Activated CD4-positive, alpha-beta T cell treated with anti-CD3 and anti-CD28 coated beads for 4 hours (primary cell): ENCODE measurements at regions not wholly inside any gene's neighbourhood (a gene's known extent, or its start where the extent isn't known, plus 50 kb on each side); places are given as distances from the start of the nearest gene placed in this dataset.
"Not testable (repeated sequence)": the region's sequence is repeated elsewhere in the genome, so short reads cannot be mapped to it uniquely, and the experiment has no call there.

Source experiments
- DNase-seq, 2 donors: peaks; one replicate each; pipeline ENCODE4 v3.0.0-alpha.2; 2020

DNA sequence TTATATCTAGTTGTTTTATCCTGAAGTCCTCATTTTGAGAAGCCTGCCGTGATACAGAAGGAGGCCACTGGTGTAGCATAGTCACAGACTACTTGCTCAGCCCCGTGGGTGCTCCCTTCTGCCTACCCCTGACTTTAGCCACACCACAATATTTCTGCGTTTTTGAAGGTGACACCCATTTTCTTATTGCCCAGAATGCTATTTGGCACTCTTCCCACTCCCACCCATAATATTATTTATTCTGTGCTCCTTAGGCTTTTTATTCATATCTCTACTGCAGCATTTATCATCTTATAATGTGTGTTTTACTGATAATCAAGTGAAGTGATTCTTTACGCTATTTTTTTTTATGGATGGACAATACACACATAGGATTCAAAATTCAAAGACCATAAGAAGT lies 107.3 kb downstream of the OR2B2 start:
- DNase-seq: no peak

DNA sequence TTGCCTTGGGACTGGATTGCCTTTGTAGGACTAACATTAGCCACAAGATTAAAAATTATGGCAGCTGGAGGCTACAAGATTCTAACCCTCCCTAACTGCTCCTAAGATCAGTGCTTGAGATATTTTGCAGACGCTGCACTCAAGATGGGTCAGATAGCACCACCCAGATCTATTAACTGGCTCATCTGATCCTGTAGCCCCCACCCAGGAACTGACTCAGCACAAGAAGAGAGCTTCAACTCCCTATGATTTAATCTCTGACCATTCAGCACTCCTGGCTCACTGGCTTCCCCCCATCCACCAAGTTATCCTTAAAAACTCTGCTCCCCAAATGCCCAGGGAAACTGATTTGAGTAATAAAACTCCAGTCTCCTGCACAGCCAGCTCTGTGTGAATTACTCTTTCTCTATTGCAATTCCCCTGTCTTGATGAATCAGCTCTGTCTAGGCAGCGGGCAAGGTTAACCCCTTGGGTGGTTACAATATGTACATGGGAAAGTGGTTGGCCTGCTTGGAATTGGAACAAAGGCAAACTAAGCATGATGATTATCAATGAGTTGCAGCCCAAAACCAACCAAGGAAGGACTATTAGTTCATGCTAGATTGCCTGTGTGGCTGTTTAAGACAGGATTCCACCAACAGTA lies 111.3 kb downstream of the OR2B2 start:
- DNase-seq: no peak

DNA sequence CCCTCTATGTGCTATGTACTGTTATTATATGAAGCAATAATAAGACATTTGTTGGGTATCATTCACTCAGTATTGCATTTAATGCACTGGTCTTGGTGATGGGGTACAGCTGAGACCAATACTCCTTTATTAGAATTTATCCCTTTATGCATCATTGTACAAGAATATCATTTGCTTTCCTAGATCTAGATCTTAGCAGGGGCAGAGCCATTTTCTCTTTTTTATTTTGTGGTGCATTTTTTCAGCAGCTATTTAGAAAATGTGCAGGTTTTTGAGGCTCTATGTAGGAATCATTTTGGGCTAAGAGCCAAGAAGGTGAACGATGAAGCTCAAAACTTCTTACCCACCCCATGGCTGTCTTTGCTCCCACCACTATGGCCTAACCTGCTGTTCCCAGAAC lies 114.2 kb downstream of the OR2B2 start:
- no peak for DNase-seq

DNA sequence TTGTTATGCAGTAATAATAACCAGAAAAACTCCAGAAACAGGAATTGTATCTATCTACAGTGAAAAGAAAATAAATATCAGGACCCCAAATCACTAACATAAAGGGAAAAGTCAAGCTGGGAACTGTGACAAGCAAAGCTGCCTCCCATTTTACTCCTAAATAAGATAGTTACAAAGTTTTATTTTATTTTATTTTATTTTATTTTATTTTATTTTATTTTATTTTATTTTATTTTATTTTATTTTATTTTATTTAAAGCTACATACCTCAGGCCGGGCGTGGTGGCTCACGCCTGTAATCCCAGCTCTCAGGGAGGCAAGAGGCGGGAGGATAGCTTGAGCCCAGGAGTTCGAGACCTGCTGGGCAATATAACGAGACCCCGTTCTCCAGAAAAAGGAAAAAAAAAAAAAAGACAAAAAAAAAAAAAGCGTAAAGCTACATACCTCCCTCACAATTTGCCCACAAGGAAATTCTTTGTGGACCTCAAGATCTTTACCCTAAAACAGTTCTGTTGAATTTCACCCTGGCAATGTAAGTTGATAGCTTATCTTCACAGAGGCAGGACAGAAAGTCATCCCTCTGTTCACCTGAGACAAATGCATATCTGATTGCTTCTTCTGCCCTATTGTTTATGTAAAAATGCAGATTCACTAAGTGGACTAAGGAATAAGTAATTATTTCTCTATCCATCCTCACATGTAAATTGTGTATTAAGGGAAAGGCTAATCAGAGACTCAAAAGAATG lies 115.3 kb downstream of the OR2B2 start:
- DNase-seq: not testable (repeated sequence)

DNA sequence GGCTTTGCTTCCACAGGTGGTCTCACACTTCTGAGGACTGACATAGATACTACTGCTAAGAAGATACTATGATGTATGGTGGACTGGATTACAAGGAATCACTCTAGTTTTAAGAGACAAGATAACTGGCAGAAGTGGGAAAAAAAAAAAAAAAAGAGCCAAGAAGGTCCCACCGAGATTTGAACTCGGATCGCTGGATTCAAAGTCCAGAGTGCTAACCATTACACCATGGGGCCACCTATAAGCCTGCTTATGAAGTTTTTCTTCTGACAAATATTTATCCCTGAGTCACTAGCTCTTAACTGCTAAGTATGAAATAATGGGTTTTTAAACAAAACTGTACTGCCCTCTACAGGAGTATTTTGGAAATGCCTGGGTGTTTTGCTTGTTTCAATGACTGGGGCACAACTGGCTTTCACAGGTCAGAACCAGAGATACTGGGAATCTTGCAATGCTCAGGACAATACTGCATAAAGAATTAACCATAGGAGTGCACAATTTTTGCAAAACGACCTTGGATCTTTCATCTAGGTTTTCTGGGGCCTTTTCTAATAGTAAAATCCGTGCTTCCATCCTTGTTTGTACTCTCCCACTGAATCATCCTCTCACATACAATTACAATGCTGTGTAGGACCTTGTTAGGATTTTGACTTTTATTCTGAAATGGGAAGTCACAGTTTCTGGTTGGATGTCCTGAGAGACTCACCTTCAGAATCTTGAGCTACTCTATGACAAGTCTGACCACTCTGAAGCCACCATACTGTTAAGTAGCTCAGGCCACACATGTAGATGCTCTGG lies 116.3 kb downstream of the OR2B2 start:
- DNase-seq: peak; percentile 48 to 75

DNA sequence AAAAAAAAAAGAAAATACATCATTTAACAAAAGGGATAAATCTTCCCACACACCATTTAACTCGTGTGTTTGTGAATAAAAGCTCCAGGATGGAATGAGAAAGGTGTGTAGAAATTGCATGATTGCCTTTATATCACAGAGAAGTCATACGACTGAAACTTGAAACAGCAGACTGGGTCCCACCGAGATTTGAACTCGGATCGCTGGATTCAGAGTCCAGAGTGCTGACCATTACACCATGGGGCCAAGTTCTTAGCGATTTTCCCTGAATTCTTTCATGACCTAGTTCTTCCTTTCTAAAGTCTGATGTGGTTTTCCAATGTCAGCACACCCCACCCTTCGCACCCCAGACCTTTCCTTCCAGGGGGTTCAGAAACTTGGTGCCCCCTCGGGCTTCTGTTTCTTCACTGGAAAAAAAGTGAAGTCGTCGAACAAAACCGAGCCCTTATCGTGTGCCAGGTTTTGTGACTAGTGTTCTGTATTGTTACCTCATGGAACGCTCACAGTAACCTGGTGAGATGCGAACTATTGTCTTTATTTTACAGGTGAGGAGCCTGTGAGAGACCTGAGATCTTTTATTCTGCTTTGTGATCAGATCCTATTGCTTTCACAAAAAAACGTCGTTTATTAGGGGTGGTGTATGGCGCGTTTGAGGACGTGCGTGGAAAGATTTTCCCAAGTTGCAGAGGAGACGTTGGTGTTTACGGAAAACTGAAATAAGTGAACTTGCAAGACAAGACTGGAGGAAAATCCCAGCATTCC lies 120.8 kb downstream of the OR2B2 start:
- DNase-seq: no peak

DNA sequence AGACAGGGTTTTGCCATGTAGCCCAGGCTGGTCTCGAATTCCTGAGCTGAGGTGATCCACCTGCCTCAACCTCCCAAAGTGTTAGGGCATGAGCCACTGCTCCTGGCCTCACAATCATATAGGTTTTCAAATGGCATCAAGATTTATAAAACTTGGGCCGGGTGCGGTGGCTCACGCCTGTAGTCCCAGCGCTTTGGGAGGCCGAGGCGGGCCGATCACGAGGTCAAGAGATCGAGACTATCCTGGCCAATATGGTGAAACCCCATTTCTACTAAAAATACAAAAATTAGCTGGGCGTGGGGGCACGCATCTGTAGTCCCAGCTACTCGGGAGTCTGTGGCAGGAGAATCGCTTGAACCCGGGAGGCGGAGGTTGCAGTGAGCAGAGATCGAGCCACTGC lies 123.8 kb downstream of the OR2B2 start:
- not testable (repeated sequence) for DNase-seq

DNA sequence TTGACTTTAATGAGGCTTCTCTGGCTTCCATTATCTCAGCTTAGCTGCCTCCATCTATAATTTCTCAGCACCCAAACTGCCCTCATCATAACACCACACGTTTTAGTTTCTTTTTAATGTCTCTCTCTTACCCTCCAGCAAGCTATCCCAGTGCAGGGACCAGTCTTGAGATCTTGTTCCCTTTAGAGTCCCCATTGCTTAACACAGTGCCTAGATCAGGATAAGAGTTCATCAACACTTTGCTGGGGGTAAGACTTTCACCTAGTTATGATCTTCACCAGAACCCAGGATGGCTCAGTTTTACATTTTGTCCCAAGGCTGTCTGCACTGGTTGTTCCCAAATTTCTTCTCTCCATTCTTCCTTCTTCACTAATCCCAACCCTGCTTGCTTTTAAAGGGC lies 126.1 kb downstream of the OR2B2 start:
- DNase-seq: no peak

DNA sequence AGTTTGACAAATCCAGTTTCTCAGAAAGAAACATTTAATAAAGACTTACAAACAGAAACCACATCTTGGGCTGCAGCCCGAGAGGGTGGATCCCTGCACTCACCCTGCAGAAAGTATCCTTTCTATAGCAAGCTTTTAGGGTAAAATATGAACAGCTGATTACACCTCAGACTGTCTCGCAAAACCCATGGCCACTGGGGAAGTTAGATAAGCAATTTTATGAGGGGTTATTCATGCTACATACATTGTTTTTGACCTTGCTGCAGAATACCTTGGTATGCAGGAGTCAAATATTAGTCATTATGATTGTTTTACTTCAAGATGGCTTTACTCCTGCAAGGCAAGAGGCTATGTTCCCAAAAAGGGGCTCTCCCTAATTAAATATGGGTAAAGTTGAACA lies 126.9 kb downstream of the OR2B2 start:
- no peak for DNase-seq

DNA sequence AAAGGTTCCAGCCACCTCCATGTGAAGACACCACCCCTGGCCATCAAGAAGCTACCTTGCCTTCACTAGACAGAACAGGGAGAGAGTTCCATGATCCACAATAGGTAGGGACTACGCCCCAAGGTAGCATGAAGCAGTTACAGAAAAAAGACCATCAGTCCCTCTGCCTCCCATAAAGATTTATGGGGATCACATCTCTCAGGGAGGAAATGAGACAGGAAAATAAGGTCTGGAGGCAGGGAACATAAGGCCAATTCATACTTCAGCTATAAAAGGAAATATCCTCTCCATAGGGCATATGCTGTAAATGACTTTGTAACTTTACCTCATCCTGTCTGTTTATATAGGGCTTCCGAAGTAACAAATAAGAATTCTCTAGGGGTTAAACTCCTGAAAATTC lies 129.4 kb downstream of the OR2B2 start:
- no peak for DNase-seq

DNA sequence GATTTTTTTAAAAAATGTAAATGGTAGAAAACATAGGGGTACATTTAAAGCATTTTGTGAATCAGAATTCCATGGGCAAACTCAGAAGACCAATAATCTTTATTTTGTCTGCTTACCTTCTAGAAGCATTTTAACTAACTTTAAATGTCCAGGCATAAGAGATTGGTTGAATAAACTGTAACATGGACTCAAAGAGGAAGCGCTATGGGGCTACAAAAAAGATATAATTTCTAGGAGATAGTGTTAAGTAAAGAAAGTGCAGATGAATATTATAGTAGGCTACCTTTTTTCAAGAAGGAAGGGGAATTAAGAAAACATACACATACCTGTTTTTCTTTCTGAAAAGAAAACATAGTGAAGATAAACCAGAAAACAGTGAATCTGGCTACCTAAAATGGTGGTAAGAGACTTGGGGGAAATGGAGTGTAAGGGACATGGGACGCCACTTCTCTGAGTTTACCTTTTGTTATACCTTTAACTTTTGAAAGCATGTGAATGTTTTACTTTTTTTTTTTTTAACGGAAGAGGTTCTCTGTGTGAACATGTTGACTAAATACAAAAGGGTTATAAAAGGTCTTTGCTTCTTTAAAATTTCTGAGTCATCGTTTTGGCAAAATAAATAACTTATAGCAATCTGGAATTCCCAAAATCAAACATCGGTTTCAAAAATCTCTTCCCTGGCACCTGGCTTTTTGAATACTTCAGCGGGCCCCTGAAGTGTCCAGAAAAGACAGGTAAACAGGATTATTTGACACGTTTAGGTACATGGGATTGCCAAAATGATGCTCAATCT lies 133.4 kb downstream of the OR2B2 start:
- DNase-seq: no peak

DNA sequence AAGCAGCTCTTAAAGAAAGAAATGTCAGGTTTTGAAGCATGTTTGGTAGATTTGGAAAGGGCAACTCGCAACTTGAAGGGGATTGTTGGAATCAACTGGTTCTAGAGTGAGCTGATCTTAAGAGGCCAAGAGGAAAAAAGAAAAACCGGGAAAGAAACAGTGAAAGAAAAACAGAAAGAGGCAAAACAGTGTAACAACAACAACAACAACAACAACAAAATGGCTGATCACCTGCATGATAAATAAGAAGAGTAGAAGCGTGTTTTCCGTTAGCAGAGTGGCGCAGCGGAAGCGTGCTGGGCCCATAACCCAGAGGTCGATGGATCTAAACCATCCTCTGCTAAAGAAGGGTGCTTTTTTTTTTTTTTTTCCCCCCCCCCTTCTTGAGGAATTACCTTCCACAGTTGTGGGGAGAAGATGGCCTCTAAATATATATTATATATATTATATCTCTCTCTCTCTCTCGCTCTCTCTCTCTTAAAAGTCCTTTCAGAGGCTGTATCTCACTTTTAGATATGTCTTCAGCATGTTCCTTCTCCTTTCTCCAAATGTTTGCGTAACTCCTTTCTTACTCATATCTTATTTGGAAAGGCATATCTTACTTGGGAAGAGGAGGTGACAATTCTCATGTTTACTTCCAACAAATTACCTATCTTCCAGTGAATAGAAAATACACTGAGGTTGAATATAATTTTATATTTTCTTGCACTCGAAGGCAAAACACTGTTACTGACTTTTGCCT lies 134.4 kb downstream of the OR2B2 start:
- DNase-seq: no peak

DNA sequence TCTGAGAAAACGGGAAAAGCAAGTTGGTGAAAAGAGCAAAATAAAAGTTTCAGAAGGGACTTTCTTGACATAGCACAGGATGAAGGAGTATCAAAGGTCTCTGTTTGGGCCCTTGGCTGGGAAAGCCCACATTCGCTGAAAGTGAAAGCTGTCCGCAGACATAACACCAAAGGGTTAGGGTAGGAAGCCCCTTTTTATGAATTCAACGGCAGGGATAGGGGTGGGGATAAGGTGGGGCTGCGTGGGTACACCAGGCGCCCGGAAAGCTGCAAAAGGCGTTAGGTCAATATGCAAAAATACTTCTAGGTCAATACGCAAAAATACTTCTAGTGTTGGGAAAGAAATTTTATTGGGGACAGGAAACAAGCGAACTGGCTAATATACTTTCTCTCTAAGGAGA lies 135.1 kb downstream of the OR2B2 start:
- DNase-seq: no peak

DNA sequence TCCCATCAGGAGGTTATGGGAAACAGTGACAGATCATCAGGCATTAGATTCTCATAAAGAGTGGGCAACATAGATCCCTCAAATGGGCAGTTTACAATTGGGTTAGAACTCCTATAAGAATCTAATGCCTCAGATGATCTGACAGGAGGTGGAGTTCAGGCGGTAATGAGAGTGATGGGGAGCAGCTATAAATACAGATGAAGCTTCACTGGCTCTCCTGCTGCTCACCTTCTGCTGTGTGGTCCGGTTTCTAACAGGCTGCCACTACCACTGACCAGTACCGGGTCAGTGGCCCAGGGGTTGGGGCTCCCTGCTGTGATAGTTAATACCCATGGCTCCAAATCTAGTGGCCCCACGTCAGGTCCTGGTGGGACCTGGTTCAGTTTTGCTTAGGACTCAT lies 135.7 kb downstream of the OR2B2 start:
- no peak for DNase-seq

DNA sequence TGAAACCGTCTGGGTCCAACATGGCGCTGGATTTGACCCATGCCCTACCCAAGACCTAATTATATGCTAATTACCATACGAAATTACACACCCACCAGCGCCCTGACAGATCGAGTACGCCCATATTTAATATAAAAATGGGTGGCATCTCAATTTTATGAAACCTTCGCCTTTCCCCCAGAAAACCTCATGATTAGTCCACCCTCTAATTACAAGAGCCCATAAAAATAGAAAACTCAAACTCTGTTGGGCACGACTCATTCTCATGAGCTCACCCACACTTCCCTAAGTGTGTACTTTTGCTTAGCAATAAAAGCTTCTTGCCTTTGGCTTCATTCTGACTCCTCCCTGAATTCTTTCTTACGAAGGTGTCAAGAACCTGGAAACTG lies 136.4 kb downstream of the OR2B2 start:
- DNase-seq: no peak

DNA sequence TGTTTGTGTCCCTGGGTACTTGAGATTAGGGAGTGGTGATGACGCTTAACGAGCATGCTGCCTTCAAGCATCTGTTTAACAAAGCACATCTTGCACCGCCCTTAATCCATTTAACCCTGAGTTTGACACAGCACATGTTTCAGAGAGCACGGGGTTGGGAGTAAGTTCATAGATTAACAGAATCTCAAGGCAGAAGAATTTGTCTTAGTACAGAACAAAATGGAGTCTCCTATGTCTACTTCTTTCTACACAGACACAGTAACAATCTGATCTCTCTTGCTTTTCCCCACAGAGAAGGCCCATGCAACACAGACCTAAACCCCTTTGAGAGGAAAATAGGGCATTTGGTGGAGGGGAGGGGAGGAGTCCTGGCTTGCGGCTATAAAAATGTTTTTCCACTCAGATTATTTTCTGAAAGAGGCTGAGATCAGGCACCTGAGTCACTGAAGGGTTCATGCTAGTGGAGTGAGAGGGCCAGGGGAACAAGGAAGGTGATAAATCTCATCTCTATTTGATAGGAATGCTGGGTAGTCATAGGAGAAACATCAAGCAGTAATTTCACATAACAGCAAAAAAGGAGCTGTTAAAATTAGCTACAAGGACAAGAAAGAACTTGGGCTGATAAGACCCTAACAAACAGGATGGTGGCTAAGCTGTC lies 136.9 kb downstream of the OR2B2 start:
- DNase-seq: not testable (repeated sequence)

DNA sequence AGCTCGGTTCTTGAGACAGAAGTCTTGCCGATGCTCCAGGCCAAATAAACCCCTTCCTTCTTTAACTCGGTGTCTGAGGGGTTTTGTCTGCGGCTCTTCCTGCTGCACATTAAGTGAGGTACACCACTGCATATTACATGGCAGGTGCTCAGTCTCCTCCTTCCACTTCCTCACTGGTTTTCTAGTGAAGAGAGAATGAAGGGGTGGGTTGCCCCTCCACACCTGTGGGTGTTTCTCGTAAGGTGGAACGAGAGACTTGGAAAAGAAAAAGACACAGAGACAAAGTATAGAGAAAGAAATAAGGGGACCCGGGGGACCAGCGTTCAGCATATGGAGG lies 138.0 kb downstream of the OR2B2 start:
- not testable (repeated sequence) for DNase-seq

DNA sequence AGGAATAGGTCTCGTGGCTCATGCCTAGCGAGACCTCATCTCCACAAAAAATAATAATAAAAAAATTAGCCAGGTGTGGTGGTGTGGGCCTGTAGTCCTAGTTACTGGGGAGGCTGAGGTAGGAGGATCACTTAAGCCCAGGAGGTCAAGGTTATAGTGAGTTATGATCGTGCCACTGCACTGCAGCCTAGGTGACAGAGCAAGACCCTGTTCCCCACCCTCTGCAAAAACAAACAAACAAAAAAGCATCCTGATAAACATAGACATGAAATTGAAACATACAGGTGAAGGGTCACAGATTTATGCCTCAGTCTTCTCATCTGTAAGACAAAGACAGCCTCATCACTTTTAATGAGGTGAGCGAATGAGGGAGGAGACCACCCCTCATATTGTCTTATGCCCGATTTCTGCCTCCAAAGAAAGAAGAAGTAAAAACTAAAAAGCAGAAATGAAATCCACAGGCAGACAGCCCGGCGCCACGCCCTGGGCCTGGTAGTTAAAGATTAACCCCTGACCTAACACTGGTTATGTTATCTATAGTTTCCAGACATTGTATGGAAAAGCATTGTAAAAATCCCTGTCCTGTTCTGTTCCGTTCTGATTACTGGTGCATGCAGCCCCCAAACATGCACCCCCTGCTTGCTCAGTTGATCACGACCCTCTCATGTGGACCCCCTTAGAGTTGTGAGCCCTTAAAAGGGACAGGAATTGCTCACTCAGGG lies 138.5 kb downstream of the OR2B2 start:
- DNase-seq: not testable (repeated sequence)

DNA sequence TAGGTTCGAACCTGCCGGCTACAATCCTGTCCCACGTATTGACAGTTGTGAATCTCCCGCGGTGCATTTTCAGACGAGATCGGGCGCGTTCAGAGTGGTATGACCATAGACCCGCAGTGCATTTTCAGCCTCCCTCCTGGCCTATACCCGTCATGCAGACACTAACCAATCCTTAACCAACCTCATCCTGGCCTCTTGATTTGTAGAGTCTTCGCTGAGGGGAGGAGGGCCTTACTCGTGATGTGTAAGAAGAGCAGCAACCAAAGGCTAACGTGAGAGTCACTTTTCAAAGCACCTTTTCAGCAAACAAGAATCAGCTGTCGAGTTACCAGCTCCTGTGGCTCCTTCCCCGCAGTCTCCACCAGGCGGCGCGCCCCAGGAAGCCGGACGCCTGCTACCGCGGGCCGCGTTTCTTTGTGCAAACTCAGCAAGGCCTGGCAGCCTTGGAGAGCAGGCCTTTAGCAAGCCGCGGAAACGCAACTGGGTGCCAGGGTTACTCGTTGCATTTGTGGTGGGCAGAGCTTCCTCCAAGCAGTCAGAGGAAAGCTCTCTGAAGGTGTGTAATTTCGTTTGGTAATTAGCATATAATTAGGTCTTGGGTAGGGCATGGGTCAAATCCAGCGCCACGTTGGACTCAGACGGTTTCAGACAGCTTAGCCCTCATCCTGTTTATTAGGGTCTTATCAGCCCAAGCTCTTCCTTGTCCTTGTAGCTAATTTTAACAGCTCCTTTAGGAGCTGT lies 139.8 kb downstream of the OR2B2 start:
- DNase-seq: peak; percentile 82 to 85

DNA sequence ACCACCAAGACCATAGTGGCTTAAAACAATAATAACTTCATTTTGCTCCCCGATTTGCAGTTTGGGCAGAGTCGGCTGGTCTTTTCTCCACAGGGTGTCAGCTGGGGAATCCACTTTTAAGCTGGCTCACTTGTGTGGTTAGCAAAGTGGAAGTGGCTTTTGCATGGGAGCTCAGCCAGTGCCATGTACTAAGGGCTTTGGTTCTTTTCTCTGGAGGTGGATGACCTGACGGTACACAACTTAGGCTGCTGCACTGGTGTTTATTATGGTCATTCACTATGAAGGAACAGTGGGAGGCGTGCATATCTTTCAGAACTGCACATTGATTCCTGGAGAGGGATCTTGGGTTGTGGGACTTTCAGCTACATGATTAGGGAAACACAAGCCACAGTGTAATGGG lies 141.0 kb downstream of the OR2B2 start:
- no peak for DNase-seq
